KMS-11 (cell line): ENCODE measurements at regions not wholly inside any gene's neighbourhood (a gene's known extent, or its start where the extent isn't known, plus 50 kb on each side); places are given as distances from the start of the nearest gene placed in this dataset.
"Not testable (repeated sequence)": the region's sequence is repeated elsewhere in the genome, so short reads cannot be mapped to it uniquely, and the experiment has no call there.

Source experiments
- H2AFZ ChIP-seq: fragments of 200-600 bp; sonication (generic); 2 replicates; pipeline ENCODE4 v1.6.1; 2016; ENCODE audit warnings: antibody characterized with exemption, mixed run types, low read depth
- H3K27ac ChIP-seq: fragments of 200-600 bp; sonication (generic); 2 replicates; pipeline ENCODE4 v1.6.1; 2016; ENCODE audit warnings: mild to moderate bottlenecking, mixed run types
- H3K27me3 ChIP-seq: fragments of 200-600 bp; sonication (generic); 2 replicates; pipeline ENCODE4 v1.6.1; 2017; ENCODE audit warnings: mild to moderate bottlenecking, low read depth, mixed run types, moderate library complexity; ENCODE audit not compliant: insufficient read depth
- H3K36me3 ChIP-seq: fragments of 200-600 bp; sonication (generic); 2 replicates; pipeline ENCODE4 v1.6.1; 2017; ENCODE audit warnings: mild to moderate bottlenecking, mixed run types; ENCODE audit not compliant: insufficient read depth
- H3K4me1 ChIP-seq: fragments of 200-600 bp; sonication (generic); 2 replicates; pipeline ENCODE4 v1.6.1; 2016; ENCODE audit warnings: mild to moderate bottlenecking, low read depth, mixed run types; ENCODE audit not compliant: poor library complexity, severe bottlenecking
- H3K4me2 ChIP-seq: fragments of 200-600 bp; sonication (generic); 2 replicates; pipeline ENCODE4 v1.7.0; 2016; ENCODE audit warnings: mild to moderate bottlenecking, mixed run types
- H3K4me3 ChIP-seq: fragments of 200-600 bp; sonication (generic); IDR thresholded peaks from 2 replicates; pipeline ENCODE4 v1.6.1; 2017; ENCODE audit warnings: low read depth, low read length, mixed read lengths; ENCODE audit not compliant: insufficient read depth
- H3K79me2 ChIP-seq: fragments of 200-600 bp; sonication (generic); 2 replicates; pipeline ENCODE4 v1.6.1; 2016; ENCODE audit warnings: low read depth, mixed run types; ENCODE audit not compliant: insufficient read depth
- H3K9ac ChIP-seq: fragments of 200-600 bp; sonication (generic); 2 replicates; pipeline ENCODE4 v1.6.1; 2016; ENCODE audit warnings: mild to moderate bottlenecking, mixed run types
- H4K20me1 ChIP-seq: fragments of 200-600 bp; sonication (generic); 2 replicates; pipeline ENCODE4 v1.6.1; 2016; ENCODE audit warnings: mild to moderate bottlenecking, mixed run types; ENCODE audit not compliant: insufficient read depth
- CTCF ChIP-seq: fragments of 200-600 bp; sonication (generic); conservative IDR thresholded peaks from 2 replicates; pipeline ENCODE4 v1.6.1; 2017; ENCODE audit warnings: low read depth, mild to moderate bottlenecking, antibody characterized with exemption, low read length, moderate library complexity, mixed read lengths

- Histone ChIP-seq H4K20me1 (no peaks in the 10 kb centered on the region), H3K36me3 (no peaks in the 10 kb centered on the region), H3K4me3 (no peak overlapping the region), H3K9ac (no peak overlapping the region), H3K27me3 (no peaks in the 10 kb centered on the region), H3K4me1 (no peaks in the 10 kb centered on the region), H2AFZ (no peak overlapping the region), H3K4me2 (no peak overlapping the region), H3K27ac (no peak overlapping the region), H3K79me2 (no peaks in the 10 kb centered on the region)
- no peak for TF ChIP-seq CTCF
Measured at GRCh38 chr11:104771763-104772162, 126.5 kb downstream of the CASP12 start.

GRCh38 chr11:104771046-104771445, 127.2 kb downstream of the CASP12 start:
- H3K4me1 ChIP-seq = not testable (repeated sequence)

GRCh38 chr11:104765401-104766095, 132.7 kb downstream of the CASP12 start:
- H4K20me1 ChIP-seq = no peaks in the 10 kb centered on the region
- H3K4me3 ChIP-seq = no peak overlapping the region
- no peaks in the 10 kb centered on the region for H3K27me3 ChIP-seq
- H3K36me3 ChIP-seq = no peaks in the 10 kb centered on the region
- peaks cover 17% of the 10 kb centered on the region for H3K4me1 ChIP-seq
- H3K9ac ChIP-seq = no peak overlapping the region
- no peak overlapping the region for H3K27ac ChIP-seq
- H3K4me2 ChIP-seq = peak overlapping the region; percentile 51; the same call in 1 of the 2 replicates
- no peaks in the 10 kb centered on the region for H3K79me2 ChIP-seq
- H2AFZ ChIP-seq = no peak overlapping the region
- no peak for TF ChIP-seq CTCF

More at GRCh38 chr11:104771046-104771445, 127.2 kb downstream of the CASP12 start:
- H3K4me2 ChIP-seq, H3K36me3 ChIP-seq, H3K27ac ChIP-seq, H3K79me2 ChIP-seq, H3K27me3 ChIP-seq, H3K4me3 ChIP-seq, H4K20me1 ChIP-seq, H2AFZ ChIP-seq, H3K9ac ChIP-seq: not testable (repeated sequence)

GRCh38 chr11:104764710-104765045, 133.6 kb downstream of the CASP12 start:
- Histone ChIP-seq H3K9ac (no peak overlapping the region), H3K4me2 (peak overlapping the region; percentile 51; the same call in 1 of the 2 replicates), H3K4me3 (no peak overlapping the region), H3K36me3 (no peaks in the 10 kb centered on the region), H3K27ac (peak overlapping the region; percentile 45; the same call in 1 of the 2 replicates), H3K79me2 (no peaks in the 10 kb centered on the region), H4K20me1 (no peaks in the 10 kb centered on the region), H2AFZ (peak overlapping the region; percentile 22; the same call in 1 of the 2 replicates), H3K4me1 (peaks cover 17% of the 10 kb centered on the region), H3K27me3 (no peaks in the 10 kb centered on the region)
- no peak for TF ChIP-seq CTCF
